WTC11 (cell line): ENCODE measurements at regions not wholly inside any gene's neighbourhood (a gene's known extent, or its start where the extent isn't known, plus 50 kb on each side); places are given as distances from the start of the nearest gene placed in this dataset.

Source experiments
- ATAC-seq: fragments of 200-7000 bp; cut with Tn5 transposase; 2 replicates; pipeline ENCODE4 v1.10.0; 2021; ENCODE audit warnings: mild to moderate bottlenecking, moderate library complexity
- CTCF ChIA-PET: fragments of 300-600 bp; sonication (Branson Sonifier 250); formaldehyde crosslinking; loops from one replicate; lab custom pipeline; 2021; ENCODE audit warnings: antibody characterized with exemption; lab: Charles Lee
- POLR2A ChIA-PET: fragments of 350-600 bp; sonication (Branson Sonifier 250); formaldehyde crosslinking; loops from one replicate; lab custom pipeline; 2021; ENCODE audit warnings: antibody characterized with exemption; lab: Charles Lee
- DNase-seq: peaks from one replicate; pipeline ENCODE4 v3.0.0; 2021; ENCODE audit warnings: low spot score
- H3K27ac Mint-ChIP-seq: 2 replicates; pipeline ENCODE4 v1.8.0; 2021; ENCODE audit warnings: mixed read lengths
- H3K27me3 Mint-ChIP-seq: 2 replicates; pipeline ENCODE4 v1.8.0; 2021; ENCODE audit warnings: low read depth, mild to moderate bottlenecking, moderate library complexity, mixed read lengths
- H3K36me3 Mint-ChIP-seq: 2 replicates; pipeline ENCODE4 v1.8.0; 2021; ENCODE audit warnings: mixed read lengths
- H3K4me1 Mint-ChIP-seq: 2 replicates; pipeline ENCODE4 v1.8.0; 2022; ENCODE audit warnings: mixed read lengths
- H3K4me3 Mint-ChIP-seq: 2 replicates; pipeline ENCODE4 v1.8.0; 2021; ENCODE audit warnings: mild to moderate bottlenecking, moderate library complexity, mixed read lengths
- H3K9me3 Mint-ChIP-seq: 2 replicates; pipeline ENCODE4 v1.8.0; 2021; ENCODE audit warnings: mixed read lengths
- ATF1 ChIP-seq: sonication (generic); formaldehyde crosslinking; IDR thresholded peaks from 2 replicates; pipeline ENCODE4 v1.8.1; 2023; ENCODE audit warnings: mild to moderate bottlenecking, moderate library complexity, missing genetic modification reagents
- CBFB ChIP-seq: sonication (generic); formaldehyde crosslinking; IDR thresholded peaks from 2 replicates; pipeline ENCODE4 v1.8.1; 2022; ENCODE audit warnings: mild to moderate bottlenecking, low read depth, missing genetic modification reagents
- CREB1 ChIP-seq: sonication (generic); formaldehyde crosslinking; IDR thresholded peaks from 2 replicates; pipeline ENCODE4 v1.8.0; 2023; ENCODE audit warnings: mild to moderate bottlenecking, missing genetic modification reagents
- CREM ChIP-seq: sonication (generic); formaldehyde crosslinking; IDR thresholded peaks from 2 replicates; pipeline ENCODE4 v1.8.1; 2022; ENCODE audit warnings: mild to moderate bottlenecking, missing genetic modification reagents, moderate library complexity
- JAZF1 ChIP-seq: fragments of 250-450 bp; sonication (Bioruptor Pico); IDR thresholded peaks from 2 replicates; pipeline ENCODE4 v1.9.0; 2021; ENCODE audit warnings: moderate library complexity, mild to moderate bottlenecking, inconsistent platforms
- MYBL2 ChIP-seq: sonication (generic); formaldehyde crosslinking; IDR thresholded peaks from 2 replicates; pipeline ENCODE4 v1.8.1; 2023; ENCODE audit warnings: mild to moderate bottlenecking, moderate library complexity, missing genetic modification reagents
- NFE2L1 ChIP-seq: sonication (generic); formaldehyde crosslinking; IDR thresholded peaks from 2 replicates; pipeline ENCODE4 v1.8.1; 2023; ENCODE audit warnings: missing genetic modification reagents
- RORB ChIP-seq: fragments of 250-450 bp; sonication (Bioruptor Pico); IDR thresholded peaks from 2 replicates; pipeline ENCODE4 v1.9.0; 2021; ENCODE audit warnings: mild to moderate bottlenecking
- TCF7 ChIP-seq: sonication (generic); formaldehyde crosslinking; IDR thresholded peaks from 2 replicates; pipeline ENCODE4 v1.8.0; 2022; ENCODE audit warnings: mild to moderate bottlenecking, low read depth, missing genetic modification reagents, moderate library complexity
- ZNF138 ChIP-seq: sonication (generic); formaldehyde crosslinking; conservative IDR thresholded peaks from 2 replicates; pipeline ENCODE4 v1.8.1; 2022; ENCODE audit warnings: mild to moderate bottlenecking, moderate library complexity, missing genetic modification reagents
- ZNF396 ChIP-seq: fragments of 250-450 bp; sonication (Bioruptor Pico); IDR thresholded peaks from 2 replicates; pipeline ENCODE4 v1.8.0; 2021; ENCODE audit warnings: mild to moderate bottlenecking, moderate library complexity, borderline replicate concordance
- ZNF416 ChIP-seq: fragments of 250-450 bp; sonication (Bioruptor Pico); IDR thresholded peaks from 2 replicates; pipeline ENCODE4 v1.9.0; 2021; ENCODE audit warnings: mild to moderate bottlenecking, inconsistent platforms
- TF ChIP-seq, protein P1 (sequence below): sonication (generic); formaldehyde crosslinking; conservative IDR thresholded peaks from 2 replicates; pipeline ENCODE4 v1.8.1; 2023; ENCODE audit warnings: mild to moderate bottlenecking, low read depth, missing genetic modification reagents, moderate library complexity
- TF ChIP-seq, protein P2 (sequence below): sonication (generic); formaldehyde crosslinking; IDR thresholded peaks from 2 replicates; pipeline ENCODE4 v1.8.1; 2023; ENCODE audit warnings: mild to moderate bottlenecking, missing genetic modification reagents, moderate library complexity
- TF ChIP-seq, protein P3 (sequence below): sonication (generic); formaldehyde crosslinking; IDR thresholded peaks from 2 replicates; pipeline ENCODE4 v1.8.1; 2022; ENCODE audit warnings: low read depth, mild to moderate bottlenecking, moderate library complexity, missing genetic modification reagents, borderline replicate concordance
- TF ChIP-seq, protein P4 (sequence below): sonication (generic); formaldehyde crosslinking; IDR thresholded peaks from 2 replicates; pipeline ENCODE4 v1.8.0; 2022; ENCODE audit warnings: missing genetic modification reagents
- TF ChIP-seq, protein P5 (sequence below): sonication (generic); formaldehyde crosslinking; IDR thresholded peaks from 2 replicates; pipeline ENCODE4 v1.8.1; 2022; ENCODE audit warnings: mild to moderate bottlenecking, moderate library complexity, missing genetic modification reagents
- TF ChIP-seq, protein P6 (sequence below): sonication (generic); formaldehyde crosslinking; IDR thresholded peaks from 2 replicates; pipeline ENCODE4 v1.8.1; 2023; ENCODE audit warnings: mild to moderate bottlenecking, missing genetic modification reagents
- TF ChIP-seq, protein P7 (sequence below): sonication (generic); formaldehyde crosslinking; IDR thresholded peaks from 2 replicates; pipeline ENCODE4 v1.8.1; 2022; ENCODE audit warnings: mild to moderate bottlenecking, missing genetic modification reagents, moderate library complexity, borderline replicate concordance
- TF ChIP-seq, protein P8 (sequence below): sonication (generic); formaldehyde crosslinking; IDR thresholded peaks from 2 replicates; pipeline ENCODE4 v1.8.0; 2023; ENCODE audit warnings: mild to moderate bottlenecking, missing genetic modification reagents

DNA sequence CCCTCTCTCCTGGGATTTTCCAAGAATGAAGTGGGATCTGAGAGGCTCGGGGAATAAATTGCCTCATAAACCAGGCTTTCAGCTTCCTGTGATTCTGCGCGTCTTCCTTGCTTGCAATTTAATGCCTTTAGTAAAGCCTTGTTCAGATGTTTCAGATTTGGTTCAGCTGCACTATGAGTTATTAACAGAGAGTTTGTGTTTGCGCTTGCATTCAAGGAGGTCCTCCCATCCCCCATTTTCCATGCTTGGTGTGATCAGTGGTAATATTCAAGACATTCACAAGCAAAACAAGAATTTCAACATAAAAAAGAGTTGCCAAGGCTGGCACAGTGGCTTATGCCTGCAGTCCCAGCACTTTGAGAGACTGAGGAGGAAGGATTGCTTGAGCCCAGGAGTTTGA is 1068.9 kb downstream of the TYW1 start (continued):
- TF ChIP-seq, protein P1, sequence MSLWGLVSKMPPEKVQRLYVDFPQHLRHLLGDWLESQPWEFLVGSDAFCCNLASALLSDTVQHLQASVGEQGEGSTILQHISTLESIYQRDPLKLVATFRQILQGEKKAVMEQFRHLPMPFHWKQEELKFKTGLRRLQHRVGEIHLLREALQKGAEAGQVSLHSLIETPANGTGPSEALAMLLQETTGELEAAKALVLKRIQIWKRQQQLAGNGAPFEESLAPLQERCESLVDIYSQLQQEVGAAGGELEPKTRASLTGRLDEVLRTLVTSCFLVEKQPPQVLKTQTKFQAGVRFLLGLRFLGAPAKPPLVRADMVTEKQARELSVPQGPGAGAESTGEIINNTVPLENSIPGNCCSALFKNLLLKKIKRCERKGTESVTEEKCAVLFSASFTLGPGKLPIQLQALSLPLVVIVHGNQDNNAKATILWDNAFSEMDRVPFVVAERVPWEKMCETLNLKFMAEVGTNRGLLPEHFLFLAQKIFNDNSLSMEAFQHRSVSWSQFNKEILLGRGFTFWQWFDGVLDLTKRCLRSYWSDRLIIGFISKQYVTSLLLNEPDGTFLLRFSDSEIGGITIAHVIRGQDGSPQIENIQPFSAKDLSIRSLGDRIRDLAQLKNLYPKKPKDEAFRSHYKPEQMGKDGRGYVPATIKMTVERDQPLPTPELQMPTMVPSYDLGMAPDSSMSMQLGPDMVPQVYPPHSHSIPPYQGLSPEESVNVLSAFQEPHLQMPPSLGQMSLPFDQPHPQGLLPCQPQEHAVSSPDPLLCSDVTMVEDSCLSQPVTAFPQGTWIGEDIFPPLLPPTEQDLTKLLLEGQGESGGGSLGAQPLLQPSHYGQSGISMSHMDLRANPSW (CRISPR knock-in tag): no peak
- TF ChIP-seq ZNF138 (CRISPR knock-in tag) (no peak), CBFB (CRISPR knock-in tag) (no peak), TCF7 (CRISPR knock-in tag) (no peak)
- TF ChIP-seq, protein P2, sequence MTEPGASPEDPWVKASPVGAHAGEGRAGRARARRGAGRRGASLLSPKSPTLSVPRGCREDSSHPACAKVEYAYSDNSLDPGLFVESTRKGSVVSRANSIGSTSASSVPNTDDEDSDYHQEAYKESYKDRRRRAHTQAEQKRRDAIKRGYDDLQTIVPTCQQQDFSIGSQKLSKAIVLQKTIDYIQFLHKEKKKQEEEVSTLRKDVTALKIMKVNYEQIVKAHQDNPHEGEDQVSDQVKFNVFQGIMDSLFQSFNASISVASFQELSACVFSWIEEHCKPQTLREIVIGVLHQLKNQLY (CRISPR knock-in tag): no peak
- TF ChIP-seq, protein P3, sequence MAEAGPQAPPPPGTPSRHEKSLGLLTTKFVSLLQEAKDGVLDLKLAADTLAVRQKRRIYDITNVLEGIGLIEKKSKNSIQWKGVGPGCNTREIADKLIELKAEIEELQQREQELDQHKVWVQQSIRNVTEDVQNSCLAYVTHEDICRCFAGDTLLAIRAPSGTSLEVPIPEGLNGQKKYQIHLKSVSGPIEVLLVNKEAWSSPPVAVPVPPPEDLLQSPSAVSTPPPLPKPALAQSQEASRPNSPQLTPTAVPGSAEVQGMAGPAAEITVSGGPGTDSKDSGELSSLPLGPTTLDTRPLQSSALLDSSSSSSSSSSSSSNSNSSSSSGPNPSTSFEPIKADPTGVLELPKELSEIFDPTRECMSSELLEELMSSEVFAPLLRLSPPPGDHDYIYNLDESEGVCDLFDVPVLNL (CRISPR knock-in tag): no peak
- TF ChIP-seq, protein P4, sequence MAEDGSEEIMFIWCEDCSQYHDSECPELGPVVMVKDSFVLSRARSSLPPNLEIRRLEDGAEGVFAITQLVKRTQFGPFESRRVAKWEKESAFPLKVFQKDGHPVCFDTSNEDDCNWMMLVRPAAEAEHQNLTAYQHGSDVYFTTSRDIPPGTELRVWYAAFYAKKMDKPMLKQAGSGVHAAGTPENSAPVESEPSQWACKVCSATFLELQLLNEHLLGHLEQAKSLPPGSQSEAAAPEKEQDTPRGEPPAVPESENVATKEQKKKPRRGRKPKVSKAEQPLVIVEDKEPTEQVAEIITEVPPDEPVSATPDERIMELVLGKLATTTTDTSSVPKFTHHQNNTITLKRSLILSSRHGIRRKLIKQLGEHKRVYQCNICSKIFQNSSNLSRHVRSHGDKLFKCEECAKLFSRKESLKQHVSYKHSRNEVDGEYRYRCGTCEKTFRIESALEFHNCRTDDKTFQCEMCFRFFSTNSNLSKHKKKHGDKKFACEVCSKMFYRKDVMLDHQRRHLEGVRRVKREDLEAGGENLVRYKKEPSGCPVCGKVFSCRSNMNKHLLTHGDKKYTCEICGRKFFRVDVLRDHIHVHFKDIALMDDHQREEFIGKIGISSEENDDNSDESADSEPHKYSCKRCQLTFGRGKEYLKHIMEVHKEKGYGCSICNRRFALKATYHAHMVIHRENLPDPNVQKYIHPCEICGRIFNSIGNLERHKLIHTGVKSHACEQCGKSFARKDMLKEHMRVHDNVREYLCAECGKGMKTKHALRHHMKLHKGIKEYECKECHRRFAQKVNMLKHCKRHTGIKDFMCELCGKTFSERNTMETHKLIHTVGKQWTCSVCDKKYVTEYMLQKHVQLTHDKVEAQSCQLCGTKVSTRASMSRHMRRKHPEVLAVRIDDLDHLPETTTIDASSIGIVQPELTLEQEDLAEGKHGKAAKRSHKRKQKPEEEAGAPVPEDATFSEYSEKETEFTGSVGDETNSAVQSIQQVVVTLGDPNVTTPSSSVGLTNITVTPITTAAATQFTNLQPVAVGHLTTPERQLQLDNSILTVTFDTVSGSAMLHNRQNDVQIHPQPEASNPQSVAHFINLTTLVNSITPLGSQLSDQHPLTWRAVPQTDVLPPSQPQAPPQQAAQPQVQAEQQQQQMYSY: no peak
- TF ChIP-seq, protein P5, sequence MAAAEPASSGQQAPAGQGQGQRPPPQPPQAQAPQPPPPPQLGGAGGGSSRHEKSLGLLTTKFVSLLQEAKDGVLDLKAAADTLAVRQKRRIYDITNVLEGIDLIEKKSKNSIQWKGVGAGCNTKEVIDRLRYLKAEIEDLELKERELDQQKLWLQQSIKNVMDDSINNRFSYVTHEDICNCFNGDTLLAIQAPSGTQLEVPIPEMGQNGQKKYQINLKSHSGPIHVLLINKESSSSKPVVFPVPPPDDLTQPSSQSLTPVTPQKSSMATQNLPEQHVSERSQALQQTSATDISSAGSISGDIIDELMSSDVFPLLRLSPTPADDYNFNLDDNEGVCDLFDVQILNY (CRISPR knock-in tag): no peak

DNA sequence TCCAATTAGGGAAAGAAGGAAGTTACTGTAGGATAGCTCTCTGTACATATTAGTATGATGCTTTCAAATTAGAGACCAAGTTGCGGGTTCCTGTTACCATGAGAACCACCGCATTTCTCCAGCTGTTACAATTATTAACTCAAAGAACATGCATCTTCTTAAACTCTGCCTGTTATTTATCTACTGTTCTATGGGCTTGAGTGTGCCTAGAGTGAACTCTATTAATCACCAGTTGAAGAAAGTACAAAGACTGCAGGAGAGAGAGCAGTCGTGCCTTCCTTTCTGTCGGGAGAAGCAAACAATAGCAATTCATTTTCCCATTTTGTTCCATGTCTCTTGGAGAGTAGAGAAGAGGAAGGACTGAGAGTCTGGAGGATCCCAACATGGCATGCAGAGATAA is 1071.2 kb downstream of the TYW1 start:
- no peak overlapping the region for H3K4me3 Mint-ChIP-seq
- H3K4me1 Mint-ChIP-seq: peaks cover 12% of the 10 kb centered on the region
- ATAC-seq (no peak), DNase-seq (no peak)
- ChIA-PET CTCF (no interaction called here), POLR2A (no interaction called here)
- no peaks in the 10 kb centered on the region; the same call in 1 of the 2 replicates for H3K27me3 Mint-ChIP-seq
- H3K36me3 Mint-ChIP-seq: no peaks in the 10 kb centered on the region
- H3K9me3 Mint-ChIP-seq: peaks cover 4% of the 10 kb centered on the region; the same call in 1 of the 2 replicates
- H3K27ac Mint-ChIP-seq: no peak overlapping the region
- no peak for TF ChIP-seq CREB1
- TF ChIP-seq, protein P5 (CRISPR knock-in tag): no peak
- no peak for TF ChIP-seq NFE2L1 (CRISPR knock-in tag)
- TF ChIP-seq, protein P6, sequence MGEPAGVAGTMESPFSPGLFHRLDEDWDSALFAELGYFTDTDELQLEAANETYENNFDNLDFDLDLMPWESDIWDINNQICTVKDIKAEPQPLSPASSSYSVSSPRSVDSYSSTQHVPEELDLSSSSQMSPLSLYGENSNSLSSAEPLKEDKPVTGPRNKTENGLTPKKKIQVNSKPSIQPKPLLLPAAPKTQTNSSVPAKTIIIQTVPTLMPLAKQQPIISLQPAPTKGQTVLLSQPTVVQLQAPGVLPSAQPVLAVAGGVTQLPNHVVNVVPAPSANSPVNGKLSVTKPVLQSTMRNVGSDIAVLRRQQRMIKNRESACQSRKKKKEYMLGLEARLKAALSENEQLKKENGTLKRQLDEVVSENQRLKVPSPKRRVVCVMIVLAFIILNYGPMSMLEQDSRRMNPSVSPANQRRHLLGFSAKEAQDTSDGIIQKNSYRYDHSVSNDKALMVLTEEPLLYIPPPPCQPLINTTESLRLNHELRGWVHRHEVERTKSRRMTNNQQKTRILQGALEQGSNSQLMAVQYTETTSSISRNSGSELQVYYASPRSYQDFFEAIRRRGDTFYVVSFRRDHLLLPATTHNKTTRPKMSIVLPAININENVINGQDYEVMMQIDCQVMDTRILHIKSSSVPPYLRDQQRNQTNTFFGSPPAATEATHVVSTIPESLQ (CRISPR knock-in tag): no peak
- no peak for TF ChIP-seq RORB (CRISPR knock-in tag)
- TF ChIP-seq ZNF416: no peak
- no peak for TF ChIP-seq MYBL2 (CRISPR knock-in tag)
- no peak for TF ChIP-seq CREM
- TF ChIP-seq, protein P7, sequence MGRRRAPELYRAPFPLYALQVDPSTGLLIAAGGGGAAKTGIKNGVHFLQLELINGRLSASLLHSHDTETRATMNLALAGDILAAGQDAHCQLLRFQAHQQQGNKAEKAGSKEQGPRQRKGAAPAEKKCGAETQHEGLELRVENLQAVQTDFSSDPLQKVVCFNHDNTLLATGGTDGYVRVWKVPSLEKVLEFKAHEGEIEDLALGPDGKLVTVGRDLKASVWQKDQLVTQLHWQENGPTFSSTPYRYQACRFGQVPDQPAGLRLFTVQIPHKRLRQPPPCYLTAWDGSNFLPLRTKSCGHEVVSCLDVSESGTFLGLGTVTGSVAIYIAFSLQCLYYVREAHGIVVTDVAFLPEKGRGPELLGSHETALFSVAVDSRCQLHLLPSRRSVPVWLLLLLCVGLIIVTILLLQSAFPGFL (CRISPR knock-in tag): no peak
- TF ChIP-seq ATF1 (CRISPR knock-in tag): no peak
- no peak for TF ChIP-seq ZNF396 (CRISPR knock-in tag)
- TF ChIP-seq JAZF1 (CRISPR knock-in tag): no peak
- TF ChIP-seq, protein P8, sequence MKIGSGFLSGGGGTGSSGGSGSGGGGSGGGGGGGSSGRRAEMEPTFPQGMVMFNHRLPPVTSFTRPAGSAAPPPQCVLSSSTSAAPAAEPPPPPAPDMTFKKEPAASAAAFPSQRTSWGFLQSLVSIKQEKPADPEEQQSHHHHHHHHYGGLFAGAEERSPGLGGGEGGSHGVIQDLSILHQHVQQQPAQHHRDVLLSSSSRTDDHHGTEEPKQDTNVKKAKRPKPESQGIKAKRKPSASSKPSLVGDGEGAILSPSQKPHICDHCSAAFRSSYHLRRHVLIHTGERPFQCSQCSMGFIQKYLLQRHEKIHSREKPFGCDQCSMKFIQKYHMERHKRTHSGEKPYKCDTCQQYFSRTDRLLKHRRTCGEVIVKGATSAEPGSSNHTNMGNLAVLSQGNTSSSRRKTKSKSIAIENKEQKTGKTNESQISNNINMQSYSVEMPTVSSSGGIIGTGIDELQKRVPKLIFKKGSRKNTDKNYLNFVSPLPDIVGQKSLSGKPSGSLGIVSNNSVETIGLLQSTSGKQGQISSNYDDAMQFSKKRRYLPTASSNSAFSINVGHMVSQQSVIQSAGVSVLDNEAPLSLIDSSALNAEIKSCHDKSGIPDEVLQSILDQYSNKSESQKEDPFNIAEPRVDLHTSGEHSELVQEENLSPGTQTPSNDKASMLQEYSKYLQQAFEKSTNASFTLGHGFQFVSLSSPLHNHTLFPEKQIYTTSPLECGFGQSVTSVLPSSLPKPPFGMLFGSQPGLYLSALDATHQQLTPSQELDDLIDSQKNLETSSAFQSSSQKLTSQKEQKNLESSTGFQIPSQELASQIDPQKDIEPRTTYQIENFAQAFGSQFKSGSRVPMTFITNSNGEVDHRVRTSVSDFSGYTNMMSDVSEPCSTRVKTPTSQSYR (CRISPR knock-in tag): no peak
